ENCODE measurements at regions not wholly inside any gene's neighbourhood (a gene's known extent, or its start where the extent isn't known, plus 50 kb on each side); places are given as distances from the start of the nearest gene placed in this dataset.

DNA sequence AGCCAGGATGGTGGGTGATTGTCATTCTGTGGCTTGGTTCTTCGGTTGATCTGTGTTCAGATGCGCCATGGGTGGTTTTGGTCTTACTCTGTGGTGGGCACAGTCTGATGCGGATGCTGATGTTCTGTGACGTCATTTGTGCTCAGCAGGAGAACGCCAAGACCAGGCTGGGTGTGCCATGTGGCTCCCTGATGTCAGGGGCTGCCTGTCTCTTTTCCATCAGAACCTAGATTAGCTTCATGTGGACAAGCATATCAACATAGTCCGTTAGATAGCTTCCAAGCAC is 100.6 kb upstream of the ARL4C start:
- ATAC-seq (no peak), DNase-seq (no peak)
- H3K9me3 Mint-ChIP-seq = no peaks in the 10 kb centered on the region
- no peaks in the 10 kb centered on the region for H3K4me1 Mint-ChIP-seq
- no peak overlapping the region for H3K27ac Mint-ChIP-seq
- intact Hi-C loops (cut with micrococcal nuclease) = no loop called here
- H3K27me3 Mint-ChIP-seq (ENCODE audit: low read depth in 2 of 2) = peaks cover 7 to 41% of the 10 kb centered on the region in 2 donors
- Histone ChIP-seq H3K27ac (ENCODE audit: low read length) (no peak overlapping the region), H3K4me1 (ENCODE audit: control insufficient read depth, insufficient read depth, low read length) (no peaks in the 10 kb centered on the region), H3K36me3 (ENCODE audit: control insufficient read depth, insufficient read depth, low read length) (no peaks in the 10 kb centered on the region), H3K9me3 (ENCODE audit: control insufficient read depth, insufficient read depth, low read length) (no peaks in the 10 kb centered on the region), H3K27me3 (ENCODE audit: control insufficient read depth, insufficient read depth, low read length) (no peaks in the 10 kb centered on the region), H3K4me3 (ENCODE audit: low read length) (no peak overlapping the region)
- H3K4me3 Mint-ChIP-seq = no peak overlapping the region
- 71% methylated on average over 5 of the region's 6 CpGs for WGBS (ENCODE audit: insufficient coverage)
- TF ChIP-seq, protein P1, sequence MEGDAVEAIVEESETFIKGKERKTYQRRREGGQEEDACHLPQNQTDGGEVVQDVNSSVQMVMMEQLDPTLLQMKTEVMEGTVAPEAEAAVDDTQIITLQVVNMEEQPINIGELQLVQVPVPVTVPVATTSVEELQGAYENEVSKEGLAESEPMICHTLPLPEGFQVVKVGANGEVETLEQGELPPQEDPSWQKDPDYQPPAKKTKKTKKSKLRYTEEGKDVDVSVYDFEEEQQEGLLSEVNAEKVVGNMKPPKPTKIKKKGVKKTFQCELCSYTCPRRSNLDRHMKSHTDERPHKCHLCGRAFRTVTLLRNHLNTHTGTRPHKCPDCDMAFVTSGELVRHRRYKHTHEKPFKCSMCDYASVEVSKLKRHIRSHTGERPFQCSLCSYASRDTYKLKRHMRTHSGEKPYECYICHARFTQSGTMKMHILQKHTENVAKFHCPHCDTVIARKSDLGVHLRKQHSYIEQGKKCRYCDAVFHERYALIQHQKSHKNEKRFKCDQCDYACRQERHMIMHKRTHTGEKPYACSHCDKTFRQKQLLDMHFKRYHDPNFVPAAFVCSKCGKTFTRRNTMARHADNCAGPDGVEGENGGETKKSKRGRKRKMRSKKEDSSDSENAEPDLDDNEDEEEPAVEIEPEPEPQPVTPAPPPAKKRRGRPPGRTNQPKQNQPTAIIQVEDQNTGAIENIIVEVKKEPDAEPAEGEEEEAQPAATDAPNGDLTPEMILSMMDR (IDR thresholded peaks at IDR 0.05) = no peak
- no peaks in the 10 kb centered on the region for H3K36me3 Mint-ChIP-seq

DNA sequence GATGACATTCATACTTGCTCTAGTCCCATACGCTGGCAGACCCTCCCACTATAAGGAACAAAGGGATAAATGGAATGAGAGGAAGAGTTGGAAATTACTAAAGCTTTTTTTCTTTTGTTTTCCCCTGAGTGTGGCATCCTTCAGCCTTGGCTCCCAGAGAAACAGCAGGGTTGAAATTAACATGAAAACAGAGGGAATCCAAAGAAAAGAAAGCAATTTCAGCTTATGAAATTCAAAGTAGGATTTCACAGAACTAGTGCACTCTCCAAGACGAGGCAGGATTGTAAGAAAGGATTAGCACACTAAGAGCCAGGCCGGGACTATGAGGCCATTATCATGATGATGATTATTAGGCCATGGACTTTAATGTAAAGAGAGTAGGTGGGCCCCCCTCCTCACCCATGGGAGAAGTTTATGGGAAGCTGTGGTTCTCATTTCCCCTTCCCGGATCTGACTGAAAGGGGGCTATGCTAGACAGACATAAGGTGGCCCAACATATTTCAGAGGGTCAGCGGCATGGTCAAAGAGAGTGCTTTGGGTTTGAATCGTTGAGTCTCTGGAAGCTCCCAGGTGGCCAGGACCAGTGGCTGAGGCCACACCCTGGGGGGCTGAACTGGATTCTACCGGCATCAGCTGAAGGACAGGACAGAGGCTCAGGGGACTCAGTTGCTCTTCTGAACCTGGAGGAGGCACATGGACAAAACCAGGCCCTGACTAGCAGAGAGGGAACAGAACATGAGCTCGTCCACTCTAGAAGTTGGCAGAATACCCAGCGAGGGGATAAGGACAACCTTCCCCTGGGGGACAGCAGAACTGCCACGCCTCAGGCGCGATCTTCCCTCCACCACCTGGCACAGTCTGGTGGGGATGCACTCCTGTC is 100.1 kb upstream of the ARL4C start:
- H3K27me3 Mint-ChIP-seq (ENCODE audit: low read depth in 2 of 2) = peaks cover 7 to 46% of the 10 kb centered on the region in 2 donors
- no peak overlapping the region for H3K4me3 Mint-ChIP-seq
- H3K4me1 Mint-ChIP-seq = no peaks in the 10 kb centered on the region
- Histone ChIP-seq H3K27ac (ENCODE audit: low read length) (no peak overlapping the region), H3K9me3 (ENCODE audit: control insufficient read depth, insufficient read depth, low read length) (no peaks in the 10 kb centered on the region), H3K4me3 (ENCODE audit: low read length) (no peak overlapping the region), H3K4me1 (ENCODE audit: control insufficient read depth, insufficient read depth, low read length) (no peaks in the 10 kb centered on the region), H3K27me3 (ENCODE audit: control insufficient read depth, insufficient read depth, low read length) (no peaks in the 10 kb centered on the region), H3K36me3 (ENCODE audit: control insufficient read depth, insufficient read depth, low read length) (no peaks in the 10 kb centered on the region)
- intact Hi-C loops (cut with micrococcal nuclease) = no loop called here
- no peaks in the 10 kb centered on the region for H3K36me3 Mint-ChIP-seq
- TF ChIP-seq, protein P1 (IDR thresholded peaks at IDR 0.05) = no peak
- no peaks in the 10 kb centered on the region for H3K9me3 Mint-ChIP-seq
- WGBS (ENCODE audit: insufficient coverage) = 70% methylated on average over 10 of the region's 12 CpGs
- no peak overlapping the region for H3K27ac Mint-ChIP-seq
- DNase-seq (no peak), ATAC-seq (no peak)

DNA sequence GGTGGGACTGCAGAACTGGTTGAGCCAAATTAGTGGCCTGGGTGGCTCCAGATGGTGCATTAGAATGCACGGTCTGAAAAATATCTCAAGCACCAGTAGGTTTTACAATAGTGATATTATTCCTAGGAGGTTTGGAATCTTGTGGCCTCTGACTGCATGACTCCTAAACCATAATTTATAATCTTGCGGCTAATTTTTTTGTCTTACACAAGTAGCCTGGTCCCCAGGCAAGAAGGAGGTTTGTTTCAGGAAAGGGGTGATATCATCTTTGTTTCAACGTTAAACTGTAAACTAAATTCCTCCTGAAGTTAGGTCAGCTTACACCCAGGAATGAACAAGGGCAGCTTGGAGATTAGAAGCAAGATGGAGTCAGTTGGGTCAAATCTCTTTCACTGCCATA is 98.9 kb upstream of the ARL4C start:
- Histone ChIP-seq H3K27me3 (ENCODE audit: control insufficient read depth, insufficient read depth, low read length) (no peaks in the 10 kb centered on the region), H3K4me3 (ENCODE audit: low read length) (no peak overlapping the region), H3K36me3 (ENCODE audit: control insufficient read depth, insufficient read depth, low read length) (no peaks in the 10 kb centered on the region), H3K9me3 (ENCODE audit: control insufficient read depth, insufficient read depth, low read length) (no peaks in the 10 kb centered on the region), H3K4me1 (ENCODE audit: control insufficient read depth, insufficient read depth, low read length) (no peaks in the 10 kb centered on the region), H3K27ac (ENCODE audit: low read length) (no peak overlapping the region)
- H3K27me3 Mint-ChIP-seq (ENCODE audit: low read depth in 2 of 2) = peaks cover 7 to 38% of the 10 kb centered on the region in 2 donors
- intact Hi-C loops (cut with micrococcal nuclease) = no loop called here
- H3K36me3 Mint-ChIP-seq = no peaks in the 10 kb centered on the region
- ATAC-seq (no peak), DNase-seq (no peak)
- no peak overlapping the region for H3K27ac Mint-ChIP-seq
- no peaks in the 10 kb centered on the region for H3K4me1 Mint-ChIP-seq
- WGBS (ENCODE audit: insufficient coverage) = 66% methylated on average over 2 of the region's 3 CpGs
- TF ChIP-seq, protein P1 (IDR thresholded peaks at IDR 0.05) = no peak
- H3K9me3 Mint-ChIP-seq = no peaks in the 10 kb centered on the region
- H3K4me3 Mint-ChIP-seq = no peak overlapping the region

DNA sequence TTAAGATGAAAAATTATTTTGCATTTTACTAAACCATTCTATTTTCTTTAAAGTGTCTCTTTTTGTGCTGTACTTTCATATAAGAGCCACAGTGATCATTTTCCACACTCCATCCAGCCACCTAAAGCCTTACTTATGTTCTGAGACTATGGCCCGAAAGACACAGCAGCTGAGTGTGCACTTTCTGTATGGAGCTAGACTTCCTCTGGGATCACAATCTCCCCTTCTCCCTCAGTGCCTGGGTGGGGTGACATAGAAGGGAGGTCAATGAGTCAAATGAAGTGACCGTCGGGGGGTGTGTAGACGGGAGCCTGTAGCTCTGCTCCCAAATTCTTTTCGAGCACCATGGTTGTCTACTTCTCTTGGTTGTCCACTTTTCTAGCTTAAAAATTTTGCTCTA is 97.8 kb upstream of the ARL4C start:
- Histone ChIP-seq H3K4me1 (ENCODE audit: control insufficient read depth, insufficient read depth, low read length) (no peaks in the 10 kb centered on the region), H3K27me3 (ENCODE audit: control insufficient read depth, insufficient read depth, low read length) (no peaks in the 10 kb centered on the region), H3K4me3 (ENCODE audit: low read length) (no peak overlapping the region), H3K9me3 (ENCODE audit: control insufficient read depth, insufficient read depth, low read length) (no peaks in the 10 kb centered on the region), H3K36me3 (ENCODE audit: control insufficient read depth, insufficient read depth, low read length) (no peaks in the 10 kb centered on the region), H3K27ac (ENCODE audit: low read length) (no peak overlapping the region)
- DNase-seq (no peak), ATAC-seq (no peak)
- H3K4me3 Mint-ChIP-seq = no peak overlapping the region
- intact Hi-C loops (cut with micrococcal nuclease) = no loop called here
- WGBS (ENCODE audit: insufficient coverage) = 96% methylated on average over 5 of the region's 5 CpGs
- H3K27me3 Mint-ChIP-seq (ENCODE audit: low read depth in 2 of 2) = peaks cover 10 to 28% of the 10 kb centered on the region in 2 donors
- no peaks in the 10 kb centered on the region for H3K9me3 Mint-ChIP-seq
- no peak overlapping the region for H3K27ac Mint-ChIP-seq
- H3K36me3 Mint-ChIP-seq = no peaks in the 10 kb centered on the region
- no peaks in the 10 kb centered on the region for H3K4me1 Mint-ChIP-seq
- TF ChIP-seq, protein P1 (IDR thresholded peaks at IDR 0.05) = no peak

Data from natural killer cell (primary cell).